ENCODE measurements at regions not wholly inside any gene's neighbourhood (a gene's known extent, or its start where the extent isn't known, plus 50 kb on each side); places are given as distances from the start of the nearest gene placed in this dataset.
"Not testable (repeated sequence)": the region's sequence is repeated elsewhere in the genome, so short reads cannot be mapped to it uniquely, and the experiment has no call there.

- H3K9ac ChIP-seq = no peak overlapping the region
- H3K4me1 ChIP-seq = no peaks in the 10 kb centered on the region
- TF ChIP-seq Cebpa-rat (IDR thresholded peaks at IDR 0.05) = no peak
- H3K9me3 ChIP-seq = peaks cover 80% of the 10 kb centered on the region
- H3K36me3 ChIP-seq = no peaks in the 10 kb centered on the region
- no peak overlapping the region for H3K27ac ChIP-seq
- H4K20me1 ChIP-seq = no peaks in the 10 kb centered on the region
- H3K27me3 ChIP-seq = no peaks in the 10 kb centered on the region
- no peak overlapping the region for H3K4me3 ChIP-seq
- no peak overlapping the region for H3K4me2 ChIP-seq
Observed at GRCh38 chr20:30484009-30484748, 773.3 kb upstream of the DEFB115 start.

- no peak overlapping the region for H3K9ac ChIP-seq
- H3K4me1 ChIP-seq = no peaks in the 10 kb centered on the region
- H3K27ac ChIP-seq = no peak overlapping the region
- no peaks in the 10 kb centered on the region for H3K36me3 ChIP-seq
- H3K4me2 ChIP-seq = no peak overlapping the region
- no peaks in the 10 kb centered on the region for H3K27me3 ChIP-seq
- TF ChIP-seq Cebpa-rat (IDR thresholded peaks at IDR 0.05) = no peak
- no peak overlapping the region for H3K4me3 ChIP-seq
- H3K9me3 ChIP-seq = peaks cover 80% of the 10 kb centered on the region
- no peaks in the 10 kb centered on the region for H4K20me1 ChIP-seq
Observed at GRCh38 chr20:30484749-30485070, 772.8 kb upstream of the DEFB115 start.

- no peak for TF ChIP-seq Cebpa-rat (IDR thresholded peaks at IDR 0.05)
- no peaks in the 10 kb centered on the region for H3K36me3 ChIP-seq
- H3K4me1 ChIP-seq = no peaks in the 10 kb centered on the region
- no peak overlapping the region for H3K4me2 ChIP-seq
- no peaks in the 10 kb centered on the region for H4K20me1 ChIP-seq
- peaks cover 78% of the 10 kb centered on the region for H3K9me3 ChIP-seq
- H3K27ac ChIP-seq = no peak overlapping the region
- no peak overlapping the region for H3K4me3 ChIP-seq
- no peak overlapping the region for H3K9ac ChIP-seq
- H3K27me3 ChIP-seq = no peaks in the 10 kb centered on the region
Observed at GRCh38 chr20:30485331-30486102, 771.9 kb upstream of the DEFB115 start.

- H3K4me3 ChIP-seq = no peak overlapping the region
- no peaks in the 10 kb centered on the region for H4K20me1 ChIP-seq
- H3K27ac ChIP-seq = no peak overlapping the region
- H3K9ac ChIP-seq = no peak overlapping the region
- no peak overlapping the region for H3K4me2 ChIP-seq
- H3K9me3 ChIP-seq = peaks cover 74% of the 10 kb centered on the region
- no peaks in the 10 kb centered on the region for H3K36me3 ChIP-seq
- no peak for TF ChIP-seq Cebpa-rat (IDR thresholded peaks at IDR 0.05)
- H3K4me1 ChIP-seq = no peaks in the 10 kb centered on the region
- H3K27me3 ChIP-seq = no peaks in the 10 kb centered on the region
Observed at GRCh38 chr20:30486103-30486478, 771.4 kb upstream of the DEFB115 start.

GRCh38 chr20:30487461-30487860 is 770.0 kb upstream of the DEFB115 start:
- not testable (repeated sequence) for H4K20me1 ChIP-seq, H3K27ac ChIP-seq, H3K9ac ChIP-seq, H3K4me2 ChIP-seq, H3K27me3 ChIP-seq, H3K4me1 ChIP-seq, H3K36me3 ChIP-seq, H3K4me3 ChIP-seq
- H3K9me3 ChIP-seq = peaks cover 70% of the 10 kb centered on the region

GRCh38 chr20:30487947-30488926 is 769.2 kb upstream of the DEFB115 start:
- Histone ChIP-seq H3K4me1 (no peaks in the 10 kb centered on the region), H3K27ac (no peak overlapping the region), H3K27me3 (no peaks in the 10 kb centered on the region), H3K36me3 (no peaks in the 10 kb centered on the region), H3K9me3 (peaks cover 70% of the 10 kb centered on the region), H3K4me2 (no peak overlapping the region), H3K9ac (no peak overlapping the region), H3K4me3 (no peak overlapping the region), H4K20me1 (no peaks in the 10 kb centered on the region)
- TF ChIP-seq Cebpa-rat (IDR thresholded peaks at IDR 0.05) = no peak

GRCh38 chr20:30488941-30489613 is 768.4 kb upstream of the DEFB115 start:
- H3K36me3 ChIP-seq = no peaks in the 10 kb centered on the region
- H3K27me3 ChIP-seq = no peaks in the 10 kb centered on the region
- H3K9ac ChIP-seq = no peak overlapping the region
- TF ChIP-seq Cebpa-rat (IDR thresholded peaks at IDR 0.05) = no peak
- H3K4me2 ChIP-seq = no peak overlapping the region
- H3K4me3 ChIP-seq = no peak overlapping the region
- H4K20me1 ChIP-seq = no peaks in the 10 kb centered on the region
- no peak overlapping the region for H3K27ac ChIP-seq
- H3K4me1 ChIP-seq = no peaks in the 10 kb centered on the region
- peaks cover 66% of the 10 kb centered on the region for H3K9me3 ChIP-seq

GRCh38 chr20:30489614-30490003 is 767.9 kb upstream of the DEFB115 start:
- Histone ChIP-seq H3K4me2 (no peak overlapping the region), H3K9ac (no peak overlapping the region), H3K36me3 (no peaks in the 10 kb centered on the region), H3K27ac (no peak overlapping the region), H4K20me1 (no peaks in the 10 kb centered on the region), H3K4me3 (no peak overlapping the region), H3K9me3 (peaks cover 61% of the 10 kb centered on the region), H3K4me1 (no peaks in the 10 kb centered on the region), H3K27me3 (no peaks in the 10 kb centered on the region)
- no peak for TF ChIP-seq Cebpa-rat (IDR thresholded peaks at IDR 0.05)

- Histone ChIP-seq H3K36me3 (no peaks in the 10 kb centered on the region), H3K9me3 (peaks cover 47% of the 10 kb centered on the region), H3K27ac (no peak overlapping the region), H3K4me3 (no peak overlapping the region), H3K27me3 (no peaks in the 10 kb centered on the region), H3K4me2 (no peak overlapping the region), H3K9ac (no peak overlapping the region), H3K4me1 (no peaks in the 10 kb centered on the region), H4K20me1 (no peaks in the 10 kb centered on the region)
- no peak for TF ChIP-seq Cebpa-rat (IDR thresholded peaks at IDR 0.05)
Observed at GRCh38 chr20:30491016-30491415, 766.4 kb upstream of the DEFB115 start.

GRCh38 chr20:30496656-30497055 is 760.8 kb upstream of the DEFB115 start:
- H3K27me3 ChIP-seq, H3K4me3 ChIP-seq, H3K9me3 ChIP-seq, H3K4me1 ChIP-seq, H3K9ac ChIP-seq, H4K20me1 ChIP-seq, H3K36me3 ChIP-seq, H3K27ac ChIP-seq, H3K4me2 ChIP-seq: not testable (repeated sequence)

GRCh38 chr20:30497191-30497590 is 760.3 kb upstream of the DEFB115 start:
- not testable (repeated sequence) for H3K4me1 ChIP-seq, H4K20me1 ChIP-seq, H3K4me2 ChIP-seq, H3K9me3 ChIP-seq, H3K27ac ChIP-seq, H3K4me3 ChIP-seq, H3K9ac ChIP-seq, H3K27me3 ChIP-seq, H3K36me3 ChIP-seq
